GM12878 (cell line): ENCODE measurements at regions not wholly inside any gene's neighbourhood (a gene's known extent, or its start where the extent isn't known, plus 50 kb on each side); places are given as distances from the start of the nearest gene placed in this dataset.

ENCODE experiments used
- KLF5 ChIP-seq: fragments of 450-650 bp; IDR thresholded peaks from 2 replicates; pipeline ENCODE4 v1.6.1; 2014; ENCODE audit warnings: mild to moderate bottlenecking; ENCODE audit not compliant: partially characterized antibody
- RELB ChIP-seq: fragments of 450-650 bp; IDR thresholded peaks from 2 replicates; pipeline ENCODE4 v1.6.1; 2017; ENCODE audit warnings: low read depth, mild to moderate bottlenecking, moderate library complexity
- SMC3 ChIP-seq: IDR thresholded peaks from 2 replicates; pipeline ENCODE4 v1.6.1; 2011; ENCODE audit warnings: low read length, improper control_type of control experiment, borderline replicate concordance
- TF ChIP-seq, protein P1 (sequence below): fragments of 450-650 bp; IDR thresholded peaks from 2 replicates; pipeline ENCODE4 v1.6.1; 2014; ENCODE audit warnings: mild to moderate bottlenecking
- TF ChIP-seq, protein P2 (sequence below): fragments of 450-650 bp; IDR thresholded peaks from 2 replicates; pipeline ENCODE4 v1.6.1; 2017; ENCODE audit warnings: mild to moderate bottlenecking, low read depth, inconsistent platforms; ENCODE audit not compliant: poor library complexity, severe bottlenecking
- TF ChIP-seq, protein P3 (sequence below): fragments of 450-650 bp; IDR thresholded peaks from 2 replicates; pipeline ENCODE4 v1.6.1; 2017; ENCODE audit warnings: mild to moderate bottlenecking

DNA sequence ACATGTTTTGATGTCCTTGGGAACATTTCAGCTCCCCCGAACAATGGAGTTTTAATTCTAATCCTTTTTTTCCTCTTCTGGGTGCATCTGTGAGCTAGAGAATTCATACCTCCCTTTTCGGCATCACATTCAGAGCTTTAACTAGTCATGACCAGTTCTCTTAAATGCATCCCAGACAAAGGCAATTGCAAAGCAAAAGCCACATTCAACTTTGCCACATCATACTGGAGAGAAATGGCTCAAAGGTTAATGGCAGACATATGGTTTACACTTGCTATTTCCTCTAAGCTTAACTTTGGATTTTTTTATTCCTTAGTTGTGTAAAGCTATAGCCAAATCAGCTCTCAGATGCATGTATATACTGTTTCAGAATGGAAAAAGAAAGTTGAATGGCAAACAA lies 153.3 kb downstream of the ESM1 start (continued):
- TF ChIP-seq, protein P1, sequence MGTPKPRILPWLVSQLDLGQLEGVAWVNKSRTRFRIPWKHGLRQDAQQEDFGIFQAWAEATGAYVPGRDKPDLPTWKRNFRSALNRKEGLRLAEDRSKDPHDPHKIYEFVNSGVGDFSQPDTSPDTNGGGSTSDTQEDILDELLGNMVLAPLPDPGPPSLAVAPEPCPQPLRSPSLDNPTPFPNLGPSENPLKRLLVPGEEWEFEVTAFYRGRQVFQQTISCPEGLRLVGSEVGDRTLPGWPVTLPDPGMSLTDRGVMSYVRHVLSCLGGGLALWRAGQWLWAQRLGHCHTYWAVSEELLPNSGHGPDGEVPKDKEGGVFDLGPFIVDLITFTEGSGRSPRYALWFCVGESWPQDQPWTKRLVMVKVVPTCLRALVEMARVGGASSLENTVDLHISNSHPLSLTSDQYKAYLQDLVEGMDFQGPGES: no peak
- TF ChIP-seq, protein P2, sequence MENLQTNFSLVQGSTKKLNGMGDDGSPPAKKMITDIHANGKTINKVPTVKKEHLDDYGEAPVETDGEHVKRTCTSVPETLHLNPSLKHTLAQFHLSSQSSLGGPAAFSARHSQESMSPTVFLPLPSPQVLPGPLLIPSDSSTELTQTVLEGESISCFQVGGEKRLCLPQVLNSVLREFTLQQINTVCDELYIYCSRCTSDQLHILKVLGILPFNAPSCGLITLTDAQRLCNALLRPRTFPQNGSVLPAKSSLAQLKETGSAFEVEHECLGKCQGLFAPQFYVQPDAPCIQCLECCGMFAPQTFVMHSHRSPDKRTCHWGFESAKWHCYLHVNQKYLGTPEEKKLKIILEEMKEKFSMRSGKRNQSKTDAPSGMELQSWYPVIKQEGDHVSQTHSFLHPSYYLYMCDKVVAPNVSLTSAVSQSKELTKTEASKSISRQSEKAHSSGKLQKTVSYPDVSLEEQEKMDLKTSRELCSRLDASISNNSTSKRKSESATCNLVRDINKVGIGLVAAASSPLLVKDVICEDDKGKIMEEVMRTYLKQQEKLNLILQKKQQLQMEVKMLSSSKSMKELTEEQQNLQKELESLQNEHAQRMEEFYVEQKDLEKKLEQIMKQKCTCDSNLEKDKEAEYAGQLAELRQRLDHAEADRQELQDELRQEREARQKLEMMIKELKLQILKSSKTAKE: no peak
- TF ChIP-seq, protein P3, sequence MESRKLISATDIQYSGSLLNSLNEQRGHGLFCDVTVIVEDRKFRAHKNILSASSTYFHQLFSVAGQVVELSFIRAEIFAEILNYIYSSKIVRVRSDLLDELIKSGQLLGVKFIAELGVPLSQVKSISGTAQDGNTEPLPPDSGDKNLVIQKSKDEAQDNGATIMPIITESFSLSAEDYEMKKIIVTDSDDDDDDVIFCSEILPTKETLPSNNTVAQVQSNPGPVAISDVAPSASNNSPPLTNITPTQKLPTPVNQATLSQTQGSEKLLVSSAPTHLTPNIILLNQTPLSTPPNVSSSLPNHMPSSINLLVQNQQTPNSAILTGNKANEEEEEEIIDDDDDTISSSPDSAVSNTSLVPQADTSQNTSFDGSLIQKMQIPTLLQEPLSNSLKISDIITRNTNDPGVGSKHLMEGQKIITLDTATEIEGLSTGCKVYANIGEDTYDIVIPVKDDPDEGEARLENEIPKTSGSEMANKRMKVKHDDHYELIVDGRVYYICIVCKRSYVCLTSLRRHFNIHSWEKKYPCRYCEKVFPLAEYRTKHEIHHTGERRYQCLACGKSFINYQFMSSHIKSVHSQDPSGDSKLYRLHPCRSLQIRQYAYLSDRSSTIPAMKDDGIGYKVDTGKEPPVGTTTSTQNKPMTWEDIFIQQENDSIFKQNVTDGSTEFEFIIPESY: no peak
- TF ChIP-seq RELB: no peak
- TF ChIP-seq SMC3: no peak
- TF ChIP-seq KLF5: no peak
